H9 (cell line): ENCODE measurements at regions not wholly inside any gene's neighbourhood (a gene's known extent, or its start where the extent isn't known, plus 50 kb on each side); places are given as distances from the start of the nearest gene placed in this dataset.

Experiments
- DNase-seq: peaks from one replicate; pipeline ENCODE4 v3.0.0-alpha.2; 2017
- H2AFZ ChIP-seq: one replicate; pipeline ENCODE4 v1.6.1; 2013; ENCODE audit warnings: mild to moderate bottlenecking, low read length, control low read depth, moderate library complexity
- H2AK5ac ChIP-seq: 2 replicates; pipeline ENCODE4 v1.6.1; 2013; ENCODE audit warnings: low read length, control low read depth, mixed read lengths; ENCODE audit not compliant: insufficient read length
- H2BK120ac ChIP-seq: one replicate; pipeline ENCODE4 v1.6.1; 2013; ENCODE audit warnings: low read depth, mild to moderate bottlenecking, low read length, control low read depth, inconsistent platforms; ENCODE audit not compliant: poor library complexity, severe bottlenecking
- H2BK12ac ChIP-seq: 2 replicates; pipeline ENCODE4 v1.6.1; 2013; ENCODE audit warnings: low read length, control low read depth, mixed read lengths, low read depth; ENCODE audit not compliant: insufficient read length
- H2BK15ac ChIP-seq: 2 replicates; pipeline ENCODE4 v1.6.1; 2013; ENCODE audit warnings: low read depth, low read length, control low read depth
- H2BK20ac ChIP-seq: one replicate; pipeline ENCODE4 v1.6.1; 2013; ENCODE audit warnings: low read depth, mild to moderate bottlenecking, low read length, control low read depth, inconsistent platforms; ENCODE audit not compliant: poor library complexity, severe bottlenecking
- H2BK5ac ChIP-seq: 2 replicates; pipeline ENCODE4 v1.6.1; 2013; ENCODE audit warnings: low read length, control low read depth, mixed read lengths; ENCODE audit not compliant: insufficient read length
- H3K14ac ChIP-seq: 2 replicates; pipeline ENCODE4 v1.6.1; 2013; ENCODE audit warnings: low read length, control low read depth; ENCODE audit not compliant: insufficient read depth
- H3K18ac ChIP-seq: 2 replicates; pipeline ENCODE4 v1.6.1; 2013; ENCODE audit warnings: low read depth, mild to moderate bottlenecking, mixed read lengths, low read length, control low read depth; ENCODE audit not compliant: insufficient read length
- H3K23ac ChIP-seq: 2 replicates; pipeline ENCODE4 v1.6.1; 2013; ENCODE audit warnings: low read length, control low read depth, mixed read lengths, low read depth; ENCODE audit not compliant: insufficient read length
- H3K23me2 ChIP-seq: 2 replicates; pipeline ENCODE4 v1.6.1; 2013; ENCODE audit warnings: low read depth, mild to moderate bottlenecking, mixed read lengths, low read length, control low read depth; ENCODE audit not compliant: insufficient read length, poor library complexity, severe bottlenecking
- H3K27ac ChIP-seq: 2 replicates; pipeline ENCODE4 v1.5.1; 2013; ENCODE audit warnings: low read length, control low read depth, mixed read lengths, low read depth; ENCODE audit not compliant: insufficient read length
- H3K27me3 ChIP-seq: 2 replicates; pipeline ENCODE4 v1.6.1; 2013; ENCODE audit warnings: low read length, control low read depth, inconsistent platforms; ENCODE audit not compliant: insufficient read depth
- H3K4ac ChIP-seq: 2 replicates; pipeline ENCODE4 v1.6.1; 2013; ENCODE audit warnings: low read depth, mild to moderate bottlenecking, control low read depth, inconsistent platforms, low read length, moderate library complexity
- H3K4me1 ChIP-seq: 2 replicates; pipeline ENCODE4 v1.6.1; 2013; ENCODE audit warnings: low read length, control low read depth, inconsistent platforms; ENCODE audit not compliant: insufficient read depth
- H3K4me2 ChIP-seq: 2 replicates; pipeline ENCODE4 v1.6.1; 2013; ENCODE audit warnings: low read length, control low read depth, mixed read lengths; ENCODE audit not compliant: insufficient read length, insufficient read depth
- H3K56ac ChIP-seq: 2 replicates; pipeline ENCODE4 v1.6.1; 2013; ENCODE audit warnings: low read depth, mild to moderate bottlenecking, mixed read lengths, low read length, control low read depth; ENCODE audit not compliant: insufficient read length
- H3K79me1 ChIP-seq: 2 replicates; pipeline ENCODE4 v1.6.1; 2013; ENCODE audit warnings: low read depth, mild to moderate bottlenecking, moderate library complexity, low read length, control low read depth, inconsistent platforms; ENCODE audit not compliant: insufficient read depth, poor library complexity, severe bottlenecking
- H3K79me2 ChIP-seq: 2 replicates; pipeline ENCODE4 v1.6.1; 2013; ENCODE audit warnings: low read length, control low read depth, inconsistent platforms; ENCODE audit not compliant: insufficient read depth
- H3K9ac ChIP-seq: 2 replicates; pipeline ENCODE4 v1.6.1; 2013; ENCODE audit warnings: low read length, control low read depth, mixed read lengths; ENCODE audit not compliant: insufficient read length; ENCODE audit errors: extremely low read depth
- H3K9me3 ChIP-seq: one replicate; pipeline ENCODE4 v1.6.1; 2013; ENCODE audit warnings: low read depth, low read length, inconsistent platforms; ENCODE audit not compliant: control insufficient read depth
- H3T11ph ChIP-seq: one replicate; pipeline ENCODE4 v1.6.1; 2013; ENCODE audit warnings: mild to moderate bottlenecking, low read length, control low read depth, inconsistent platforms
- H4K20me1 ChIP-seq: one replicate; pipeline ENCODE4 v1.6.1; 2013; ENCODE audit not compliant: control insufficient read depth, insufficient read length, insufficient read depth
- H4K5ac ChIP-seq: 2 replicates; pipeline ENCODE4 v1.6.1; 2013; ENCODE audit warnings: low read depth, mild to moderate bottlenecking, mixed read lengths, low read length, control low read depth; ENCODE audit not compliant: insufficient read length
- H4K8ac ChIP-seq: replicated peaks from 2 replicates; pipeline ENCODE4 v1.6.1; 2013; ENCODE audit warnings: low read length, control low read depth, mixed read lengths, low read depth; ENCODE audit not compliant: insufficient read length
- H4K91ac ChIP-seq: 2 replicates; pipeline ENCODE4 v1.6.1; 2013; ENCODE audit warnings: low read depth, mild to moderate bottlenecking, moderate library complexity, mixed read lengths, low read length, control low read depth; ENCODE audit not compliant: insufficient read length
- H3K27ac Mint-ChIP-seq, 3 experiments: 2 replicates in 2 of 3; 3 replicates in 1 of 3; pipeline ENCODE4 v1.8.0; 2020 to 2021; ENCODE audit warnings: mixed read lengths in 3 of 3, mild to moderate bottlenecking in 1 of 3, moderate library complexity in 1 of 3
- H3K27me3 Mint-ChIP-seq: 2 replicates; pipeline ENCODE4 v1.8.0; 2021; ENCODE audit warnings: low read depth, mild to moderate bottlenecking, moderate library complexity, mixed read lengths
- H3K36me3 Mint-ChIP-seq, 3 experiments: 2 replicates in 2 of 3; 3 replicates in 1 of 3; pipeline ENCODE4 v1.8.0; 2020 to 2021; ENCODE audit warnings: low read depth in 3 of 3, mixed read lengths in 3 of 3; ENCODE audit not compliant: insufficient read depth in 1 of 3
- H3K4me1 Mint-ChIP-seq, 2 experiments: 2 replicates each; pipeline ENCODE4 v1.8.0; 2020; ENCODE audit warnings: mixed read lengths in 2 of 2
- H3K4me3 Mint-ChIP-seq, 2 experiments: 2 replicates in 1 of 2; 3 replicates in 1 of 2; pipeline ENCODE4 v1.8.0; 2020 to 2021; ENCODE audit warnings: mild to moderate bottlenecking in 2 of 2, mixed read lengths in 2 of 2, moderate library complexity in 1 of 2
- H3K9me3 Mint-ChIP-seq, 2 experiments: 2 replicates in 1 of 2; 3 replicates in 1 of 2; pipeline ENCODE4 v1.8.0; 2020; ENCODE audit warnings: mild to moderate bottlenecking in 2 of 2, mixed read lengths in 2 of 2, moderate library complexity in 1 of 2
- WGBS: extraction: QIAGEN DNeasy Blood & Tissue Kit; methylation state at CpG from one replicate; pipeline ENCODE4 v1.1.7; 2013; ENCODE audit warnings: missing lambda C conversion rate, low lambda C conversion rate, mixed read lengths; ENCODE audit not compliant: insufficient read length; ENCODE audit errors: extremely low coverage; 5-methylcytosine and 5-hydroxymethylcytosine counted together
- TF ChIP-seq, protein P1 (sequence below): fragments of 200-600 bp; sonication (generic); conservative IDR thresholded peaks from 3 replicates; pipeline ENCODE4 v1.8.0; 2021; ENCODE audit warnings: antibody characterized with exemption, mild to moderate bottlenecking

GRCh38 chr4:81352446-81352835 lies 119.3 kb downstream of the RASGEF1B start:
- H2BK5ac ChIP-seq = no peak overlapping the region
- no peak overlapping the region for H2BK15ac ChIP-seq
- no peaks in the 10 kb centered on the region for H3K4me1 ChIP-seq
- H4K5ac ChIP-seq = no peak overlapping the region
- no peak overlapping the region for H3K4ac ChIP-seq
- no peaks in the 10 kb centered on the region for H3K79me1 ChIP-seq
- no peak overlapping the region for H4K91ac ChIP-seq
- WGBS = no CpG with 5 or more reads among the region's 2 CpGs
- no peak overlapping the region for H2BK120ac ChIP-seq
- H2AFZ ChIP-seq = no peak overlapping the region
- H3K4me3 Mint-ChIP-seq = no peak overlapping the region
- H3K9me3 ChIP-seq = no peaks in the 10 kb centered on the region
- no peak overlapping the region for H3K18ac ChIP-seq
- H3K27ac Mint-ChIP-seq = no peak overlapping the region
- no peak overlapping the region for H3K4me2 ChIP-seq
- no peak overlapping the region for H3K14ac ChIP-seq
- no peak overlapping the region for H4K8ac ChIP-seq
- no peaks in the 10 kb centered on the region for H3K27me3 Mint-ChIP-seq
- H3K79me2 ChIP-seq = no peaks in the 10 kb centered on the region
- no peak overlapping the region for H3K27ac ChIP-seq
- no peak overlapping the region for H3K23ac ChIP-seq
- H3K56ac ChIP-seq = no peak overlapping the region
- no peaks in the 10 kb centered on the region for H4K20me1 ChIP-seq
- DNase-seq = no peak
- H3K9me3 Mint-ChIP-seq = no peaks in the 10 kb centered on the region
- no peak overlapping the region for H2AK5ac ChIP-seq
- H2BK12ac ChIP-seq = no peak overlapping the region
- no peak overlapping the region for H2BK20ac ChIP-seq
- H3K27me3 ChIP-seq = no peaks in the 10 kb centered on the region
- peaks cover 7 to 20% of the 10 kb centered on the region in 2 experiments for H3K4me1 Mint-ChIP-seq
- TF ChIP-seq, protein P1, sequence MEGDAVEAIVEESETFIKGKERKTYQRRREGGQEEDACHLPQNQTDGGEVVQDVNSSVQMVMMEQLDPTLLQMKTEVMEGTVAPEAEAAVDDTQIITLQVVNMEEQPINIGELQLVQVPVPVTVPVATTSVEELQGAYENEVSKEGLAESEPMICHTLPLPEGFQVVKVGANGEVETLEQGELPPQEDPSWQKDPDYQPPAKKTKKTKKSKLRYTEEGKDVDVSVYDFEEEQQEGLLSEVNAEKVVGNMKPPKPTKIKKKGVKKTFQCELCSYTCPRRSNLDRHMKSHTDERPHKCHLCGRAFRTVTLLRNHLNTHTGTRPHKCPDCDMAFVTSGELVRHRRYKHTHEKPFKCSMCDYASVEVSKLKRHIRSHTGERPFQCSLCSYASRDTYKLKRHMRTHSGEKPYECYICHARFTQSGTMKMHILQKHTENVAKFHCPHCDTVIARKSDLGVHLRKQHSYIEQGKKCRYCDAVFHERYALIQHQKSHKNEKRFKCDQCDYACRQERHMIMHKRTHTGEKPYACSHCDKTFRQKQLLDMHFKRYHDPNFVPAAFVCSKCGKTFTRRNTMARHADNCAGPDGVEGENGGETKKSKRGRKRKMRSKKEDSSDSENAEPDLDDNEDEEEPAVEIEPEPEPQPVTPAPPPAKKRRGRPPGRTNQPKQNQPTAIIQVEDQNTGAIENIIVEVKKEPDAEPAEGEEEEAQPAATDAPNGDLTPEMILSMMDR = no peak
- no peaks in the 10 kb centered on the region for H3K23me2 ChIP-seq
- H3K9ac ChIP-seq = no peak overlapping the region
- H3K36me3 Mint-ChIP-seq = no peaks in the 10 kb centered on the region; a peak in 1 of 7 replicates
- no peak overlapping the region for H3T11ph ChIP-seq
